Activated naive CD4-positive, alpha-beta T cell treated with anti-CD3 and anti-CD28 coated beads for 36 hours (primary cell): ENCODE measurements at regions not wholly inside any gene's neighbourhood (a gene's known extent, or its start where the extent isn't known, plus 50 kb on each side); places are given as distances from the start of the nearest gene placed in this dataset.
"Not testable (repeated sequence)": the region's sequence is repeated elsewhere in the genome, so short reads cannot be mapped to it uniquely, and the experiment has no call there.

ENCODE experiments used
- CTCF ChIA-PET: fragments of 350-600 bp; sonication (Branson Sonifier 250); formaldehyde crosslinking; loops from one replicate; lab custom pipeline; 2021; ENCODE audit warnings: antibody characterized with exemption; lab: Charles Lee
- DNase-seq: peaks from one replicate; pipeline ENCODE4 v3.0.0-alpha.2; 2020
- H3K27ac Mint-ChIP-seq: one replicate; pipeline ENCODE4 v1.8.0; 2021; ENCODE audit warnings: mild to moderate bottlenecking, mixed read lengths
- H3K27me3 Mint-ChIP-seq: one replicate; pipeline ENCODE4 v1.8.0; 2021; ENCODE audit warnings: low read depth, mixed read lengths
- H3K36me3 Mint-ChIP-seq: one replicate; pipeline ENCODE4 v1.8.0; 2021; ENCODE audit warnings: low read depth, mixed read lengths
- H3K4me1 Mint-ChIP-seq: one replicate; pipeline ENCODE4 v1.8.0; 2021; ENCODE audit warnings: low read depth, mixed read lengths
- H3K4me3 Mint-ChIP-seq: one replicate; pipeline ENCODE4 v1.8.0; 2021; ENCODE audit warnings: mild to moderate bottlenecking, moderate library complexity, mixed read lengths
- H3K9me3 Mint-ChIP-seq: one replicate; pipeline ENCODE4 v1.8.0; 2021; ENCODE audit warnings: mixed read lengths
- intact Hi-C: fragments of 100-400 bp; cut with micrococcal nuclease; formaldehyde crosslinking; loops from one replicate; pipeline ENCODE4 v1.15.1; 2023

- peaks cover 22% of the 10 kb centered on the region for H3K27me3 Mint-ChIP-seq
- CTCF ChIA-PET = no interaction called here
Observed at GRCh38 chr12:131430158-131430742, 280.6 kb upstream of the SFSWAP start.

GRCh38 chr12:131431126-131431655 lies 279.7 kb upstream of the SFSWAP start:
- peaks cover 21% of the 10 kb centered on the region for H3K27me3 Mint-ChIP-seq
- H3K4me1 Mint-ChIP-seq, CTCF ChIA-PET, H3K4me3 Mint-ChIP-seq, H3K27ac Mint-ChIP-seq, intact Hi-C loops, H3K36me3 Mint-ChIP-seq, DNase-seq, H3K9me3 Mint-ChIP-seq: not testable (repeated sequence)

More at GRCh38 chr12:131430158-131430742, 280.6 kb upstream of the SFSWAP start:
- peaks cover 6% of the 10 kb centered on the region for H3K9me3 Mint-ChIP-seq
- no peaks in the 10 kb centered on the region for H3K36me3 Mint-ChIP-seq
- no peaks in the 10 kb centered on the region for H3K4me1 Mint-ChIP-seq
- intact Hi-C loops = no loop called here
- H3K27ac Mint-ChIP-seq = no peak overlapping the region
- no peak for DNase-seq
- H3K4me3 Mint-ChIP-seq = no peak overlapping the region

- intact Hi-C loops = no loop called here
- CTCF ChIA-PET = no interaction called here
- peaks cover 21% of the 10 kb centered on the region for H3K27me3 Mint-ChIP-seq
- no peak overlapping the region for H3K4me3 Mint-ChIP-seq
- peaks cover 1% of the 10 kb centered on the region for H3K9me3 Mint-ChIP-seq
- no peaks in the 10 kb centered on the region for H3K4me1 Mint-ChIP-seq
- DNase-seq = no peak
- H3K27ac Mint-ChIP-seq = no peak overlapping the region
- no peaks in the 10 kb centered on the region for H3K36me3 Mint-ChIP-seq
Observed at GRCh38 chr12:131432532-131433260, 278.2 kb upstream of the SFSWAP start.

- intact Hi-C loops = no loop called here
- CTCF ChIA-PET = no interaction called here
- H3K4me3 Mint-ChIP-seq = no peak overlapping the region
- no peak for DNase-seq
- no peaks in the 10 kb centered on the region for H3K36me3 Mint-ChIP-seq
- no peak overlapping the region for H3K27ac Mint-ChIP-seq
- peaks cover 21% of the 10 kb centered on the region for H3K27me3 Mint-ChIP-seq
- H3K9me3 Mint-ChIP-seq = peaks cover 1% of the 10 kb centered on the region
- no peaks in the 10 kb centered on the region for H3K4me1 Mint-ChIP-seq
Observed at GRCh38 chr12:131434208-131435125, 276.4 kb upstream of the SFSWAP start.

GRCh38 chr12:131436922-131437705 lies 273.8 kb upstream of the SFSWAP start:
- intact Hi-C loops = no loop called here
- no peaks in the 10 kb centered on the region for H3K36me3 Mint-ChIP-seq
- CTCF ChIA-PET = no interaction called here

GRCh38 chr12:131437706-131438492 lies 273.0 kb upstream of the SFSWAP start:
- H3K27me3 Mint-ChIP-seq = peaks cover 13% of the 10 kb centered on the region
- H3K9me3 Mint-ChIP-seq = no peaks in the 10 kb centered on the region
- no peak overlapping the region for H3K27ac Mint-ChIP-seq
- H3K4me1 Mint-ChIP-seq = no peaks in the 10 kb centered on the region
- CTCF ChIA-PET = interaction anchor here (0.6 kb wide), 1 partner anchor 1245 kb away, joined by 3 read pairs; no protein-coding TSS in a partner anchor
- intact Hi-C loops = no loop called here
- H3K36me3 Mint-ChIP-seq = no peaks in the 10 kb centered on the region
- H3K4me3 Mint-ChIP-seq = no peak overlapping the region
- DNase-seq = no peak

More at GRCh38 chr12:131436922-131437705, 273.8 kb upstream of the SFSWAP start:
- H3K27ac Mint-ChIP-seq = no peak overlapping the region
- H3K4me1 Mint-ChIP-seq = no peaks in the 10 kb centered on the region
- DNase-seq = no peak
- peaks cover 16% of the 10 kb centered on the region for H3K27me3 Mint-ChIP-seq
- H3K9me3 Mint-ChIP-seq = no peaks in the 10 kb centered on the region
- no peak overlapping the region for H3K4me3 Mint-ChIP-seq

- intact Hi-C loops, H3K36me3 Mint-ChIP-seq, DNase-seq, H3K27ac Mint-ChIP-seq, H3K9me3 Mint-ChIP-seq, H3K4me3 Mint-ChIP-seq, H3K4me1 Mint-ChIP-seq: not testable (repeated sequence)
- H3K27me3 Mint-ChIP-seq = peaks cover 13% of the 10 kb centered on the region
- CTCF ChIA-PET = interaction anchor here (0.6 kb wide), 1 partner anchor 1245 kb away, joined by 3 read pairs; no protein-coding TSS in a partner anchor
Observed at GRCh38 chr12:131438493-131438835, 272.4 kb upstream of the SFSWAP start.

GRCh38 chr12:131438881-131439280 lies 272.0 kb upstream of the SFSWAP start:
- Mint-ChIP-seq H3K9me3 (no peaks in the 10 kb centered on the region), H3K4me3 (no peak overlapping the region), H3K27me3 (peaks cover 13% of the 10 kb centered on the region), H3K27ac (no peak overlapping the region), H3K4me1 (no peaks in the 10 kb centered on the region), H3K36me3 (no peaks in the 10 kb centered on the region)
- DNase-seq = no peak
- intact Hi-C loops = no loop called here
- CTCF ChIA-PET = interaction anchor here (0.6 kb wide), 1 partner anchor 1246 kb away, joined by 3 read pairs; no protein-coding TSS in a partner anchor

GRCh38 chr12:131439752-131440151 lies 271.1 kb upstream of the SFSWAP start:
- H3K4me3 Mint-ChIP-seq, H3K9me3 Mint-ChIP-seq, H3K27ac Mint-ChIP-seq, DNase-seq, H3K27me3 Mint-ChIP-seq, H3K4me1 Mint-ChIP-seq, H3K36me3 Mint-ChIP-seq, CTCF ChIA-PET, intact Hi-C loops: not testable (repeated sequence)

- H3K4me3 Mint-ChIP-seq, intact Hi-C loops, H3K9me3 Mint-ChIP-seq, H3K27me3 Mint-ChIP-seq, H3K36me3 Mint-ChIP-seq, H3K27ac Mint-ChIP-seq, H3K4me1 Mint-ChIP-seq, CTCF ChIA-PET, DNase-seq: not testable (repeated sequence)
Observed at GRCh38 chr12:131440209-131441059, 270.5 kb upstream of the SFSWAP start.
